GM21390 (cell line): ENCODE measurements at regions not wholly inside any gene's neighbourhood (a gene's known extent, or its start where the extent isn't known, plus 50 kb on each side); places are given as distances from the start of the nearest gene placed in this dataset.
"Not testable (repeated sequence)": the region's sequence is repeated elsewhere in the genome, so short reads cannot be mapped to it uniquely, and the experiment has no call there.

ENCODE experiments used
- ATAC-seq: cut with Tn5 transposase; IDR thresholded peaks from one replicate; pipeline ENCODE4 v1.9.1; 2021; ENCODE audit not compliant: unreplicated experiment

- no peak for ATAC-seq
These were observed 228.6 kb upstream of the KLHL1 start for GRCh38 chr13:70336866-70337265.

GRCh38 chr13:70333752-70334151 is 225.5 kb upstream of the KLHL1 start:
- no peak for ATAC-seq

GRCh38 chr13:70330697-70331361 is 222.6 kb upstream of the KLHL1 start:
- no peak for ATAC-seq

- no peak for ATAC-seq
These were observed 216.3 kb upstream of the KLHL1 start for GRCh38 chr13:70324519-70324918.

GRCh38 chr13:70311191-70311590 is 202.9 kb upstream of the KLHL1 start:
- ATAC-seq: no peak

- no peak for ATAC-seq
These were observed 202.3 kb upstream of the KLHL1 start for GRCh38 chr13:70310396-70311119.

GRCh38 chr13:70297189-70297616 is 189.0 kb upstream of the KLHL1 start:
- ATAC-seq: no peak

GRCh38 chr13:70284371-70284770 is 176.1 kb upstream of the KLHL1 start:
- ATAC-seq: no peak

GRCh38 chr13:70275841-70276240 is 167.6 kb upstream of the KLHL1 start:
- no peak for ATAC-seq

GRCh38 chr13:70255406-70255991 is 147.2 kb upstream of the KLHL1 start:
- no peak for ATAC-seq

GRCh38 chr13:70253834-70254233 is 145.6 kb upstream of the KLHL1 start:
- ATAC-seq: no peak

- no peak for ATAC-seq
These were observed 145.2 kb upstream of the KLHL1 start for GRCh38 chr13:70253411-70253810.

GRCh38 chr13:70249332-70250064 is 141.2 kb upstream of the KLHL1 start:
- no peak for ATAC-seq

GRCh38 chr13:70237131-70237530 is 128.9 kb upstream of the KLHL1 start:
- ATAC-seq: no peak

GRCh38 chr13:70235565-70235964 is 127.3 kb upstream of the KLHL1 start:
- no peak for ATAC-seq

GRCh38 chr13:70223911-70224310 is 115.7 kb upstream of the KLHL1 start:
- no peak for ATAC-seq

GRCh38 chr13:70222926-70223325 is 114.7 kb upstream of the KLHL1 start:
- ATAC-seq: no peak

GRCh38 chr13:70218618-70219017 is 110.4 kb upstream of the KLHL1 start:
- ATAC-seq: no peak

GRCh38 chr13:70208968-70209367 is 100.7 kb upstream of the KLHL1 start:
- not testable (repeated sequence) for ATAC-seq

- ATAC-seq: no peak
These were observed 98.4 kb upstream of the KLHL1 start for GRCh38 chr13:70206671-70207070.

GRCh38 chr13:70203661-70204229 is 95.5 kb upstream of the KLHL1 start:
- ATAC-seq: no peak
